H9 (cell line): ENCODE measurements at regions not wholly inside any gene's neighbourhood (a gene's known extent, or its start where the extent isn't known, plus 50 kb on each side); places are given as distances from the start of the nearest gene placed in this dataset.

Experiments used
- DNase-seq: peaks from one replicate; pipeline ENCODE4 v3.0.0-alpha.2; 2017
- H2AFZ ChIP-seq: one replicate; pipeline ENCODE4 v1.6.1; 2013; ENCODE audit warnings: mild to moderate bottlenecking, low read length, control low read depth, moderate library complexity
- H2AK5ac ChIP-seq: 2 replicates; pipeline ENCODE4 v1.6.1; 2013; ENCODE audit warnings: low read length, control low read depth, mixed read lengths; ENCODE audit not compliant: insufficient read length
- H2BK120ac ChIP-seq: one replicate; pipeline ENCODE4 v1.6.1; 2013; ENCODE audit warnings: low read depth, mild to moderate bottlenecking, low read length, control low read depth, inconsistent platforms; ENCODE audit not compliant: poor library complexity, severe bottlenecking
- H2BK12ac ChIP-seq: 2 replicates; pipeline ENCODE4 v1.6.1; 2013; ENCODE audit warnings: low read length, control low read depth, mixed read lengths, low read depth; ENCODE audit not compliant: insufficient read length
- H2BK15ac ChIP-seq: 2 replicates; pipeline ENCODE4 v1.6.1; 2013; ENCODE audit warnings: low read depth, low read length, control low read depth
- H2BK20ac ChIP-seq: one replicate; pipeline ENCODE4 v1.6.1; 2013; ENCODE audit warnings: low read depth, mild to moderate bottlenecking, low read length, control low read depth, inconsistent platforms; ENCODE audit not compliant: poor library complexity, severe bottlenecking
- H2BK5ac ChIP-seq: 2 replicates; pipeline ENCODE4 v1.6.1; 2013; ENCODE audit warnings: low read length, control low read depth, mixed read lengths; ENCODE audit not compliant: insufficient read length
- H3K14ac ChIP-seq: 2 replicates; pipeline ENCODE4 v1.6.1; 2013; ENCODE audit warnings: low read length, control low read depth; ENCODE audit not compliant: insufficient read depth
- H3K18ac ChIP-seq: 2 replicates; pipeline ENCODE4 v1.6.1; 2013; ENCODE audit warnings: low read depth, mild to moderate bottlenecking, mixed read lengths, low read length, control low read depth; ENCODE audit not compliant: insufficient read length
- H3K23ac ChIP-seq: 2 replicates; pipeline ENCODE4 v1.6.1; 2013; ENCODE audit warnings: low read length, control low read depth, mixed read lengths, low read depth; ENCODE audit not compliant: insufficient read length
- H3K23me2 ChIP-seq: 2 replicates; pipeline ENCODE4 v1.6.1; 2013; ENCODE audit warnings: low read depth, mild to moderate bottlenecking, mixed read lengths, low read length, control low read depth; ENCODE audit not compliant: insufficient read length, poor library complexity, severe bottlenecking
- H3K27ac ChIP-seq: 2 replicates; pipeline ENCODE4 v1.5.1; 2013; ENCODE audit warnings: low read length, control low read depth, mixed read lengths, low read depth; ENCODE audit not compliant: insufficient read length
- H3K27me3 ChIP-seq: 2 replicates; pipeline ENCODE4 v1.6.1; 2013; ENCODE audit warnings: low read length, control low read depth, inconsistent platforms; ENCODE audit not compliant: insufficient read depth
- H3K4ac ChIP-seq: 2 replicates; pipeline ENCODE4 v1.6.1; 2013; ENCODE audit warnings: low read depth, mild to moderate bottlenecking, control low read depth, inconsistent platforms, low read length, moderate library complexity
- H3K4me1 ChIP-seq: 2 replicates; pipeline ENCODE4 v1.6.1; 2013; ENCODE audit warnings: low read length, control low read depth, inconsistent platforms; ENCODE audit not compliant: insufficient read depth
- H3K4me2 ChIP-seq: 2 replicates; pipeline ENCODE4 v1.6.1; 2013; ENCODE audit warnings: low read length, control low read depth, mixed read lengths; ENCODE audit not compliant: insufficient read length, insufficient read depth
- H3K56ac ChIP-seq: 2 replicates; pipeline ENCODE4 v1.6.1; 2013; ENCODE audit warnings: low read depth, mild to moderate bottlenecking, mixed read lengths, low read length, control low read depth; ENCODE audit not compliant: insufficient read length
- H3K79me1 ChIP-seq: 2 replicates; pipeline ENCODE4 v1.6.1; 2013; ENCODE audit warnings: low read depth, mild to moderate bottlenecking, moderate library complexity, low read length, control low read depth, inconsistent platforms; ENCODE audit not compliant: insufficient read depth, poor library complexity, severe bottlenecking
- H3K79me2 ChIP-seq: 2 replicates; pipeline ENCODE4 v1.6.1; 2013; ENCODE audit warnings: low read length, control low read depth, inconsistent platforms; ENCODE audit not compliant: insufficient read depth
- H3K9ac ChIP-seq: 2 replicates; pipeline ENCODE4 v1.6.1; 2013; ENCODE audit warnings: low read length, control low read depth, mixed read lengths; ENCODE audit not compliant: insufficient read length; ENCODE audit errors: extremely low read depth
- H3K9me3 ChIP-seq: one replicate; pipeline ENCODE4 v1.6.1; 2013; ENCODE audit warnings: low read depth, low read length, inconsistent platforms; ENCODE audit not compliant: control insufficient read depth
- H3T11ph ChIP-seq: one replicate; pipeline ENCODE4 v1.6.1; 2013; ENCODE audit warnings: mild to moderate bottlenecking, low read length, control low read depth, inconsistent platforms
- H4K20me1 ChIP-seq: one replicate; pipeline ENCODE4 v1.6.1; 2013; ENCODE audit not compliant: control insufficient read depth, insufficient read length, insufficient read depth
- H4K5ac ChIP-seq: 2 replicates; pipeline ENCODE4 v1.6.1; 2013; ENCODE audit warnings: low read depth, mild to moderate bottlenecking, mixed read lengths, low read length, control low read depth; ENCODE audit not compliant: insufficient read length
- H4K8ac ChIP-seq: replicated peaks from 2 replicates; pipeline ENCODE4 v1.6.1; 2013; ENCODE audit warnings: low read length, control low read depth, mixed read lengths, low read depth; ENCODE audit not compliant: insufficient read length
- H4K91ac ChIP-seq: 2 replicates; pipeline ENCODE4 v1.6.1; 2013; ENCODE audit warnings: low read depth, mild to moderate bottlenecking, moderate library complexity, mixed read lengths, low read length, control low read depth; ENCODE audit not compliant: insufficient read length
- H3K27ac Mint-ChIP-seq, 3 experiments: 2 replicates in 2 of 3; 3 replicates in 1 of 3; pipeline ENCODE4 v1.8.0; 2020 to 2021; ENCODE audit warnings: mixed read lengths in 3 of 3, mild to moderate bottlenecking in 1 of 3, moderate library complexity in 1 of 3
- H3K27me3 Mint-ChIP-seq: 2 replicates; pipeline ENCODE4 v1.8.0; 2021; ENCODE audit warnings: low read depth, mild to moderate bottlenecking, moderate library complexity, mixed read lengths
- H3K36me3 Mint-ChIP-seq, 3 experiments: 2 replicates in 2 of 3; 3 replicates in 1 of 3; pipeline ENCODE4 v1.8.0; 2020 to 2021; ENCODE audit warnings: low read depth in 3 of 3, mixed read lengths in 3 of 3; ENCODE audit not compliant: insufficient read depth in 1 of 3
- H3K4me1 Mint-ChIP-seq, 2 experiments: 2 replicates each; pipeline ENCODE4 v1.8.0; 2020; ENCODE audit warnings: mixed read lengths in 2 of 2
- H3K4me3 Mint-ChIP-seq, 2 experiments: 2 replicates in 1 of 2; 3 replicates in 1 of 2; pipeline ENCODE4 v1.8.0; 2020 to 2021; ENCODE audit warnings: mild to moderate bottlenecking in 2 of 2, mixed read lengths in 2 of 2, moderate library complexity in 1 of 2
- H3K9me3 Mint-ChIP-seq, 2 experiments: 2 replicates in 1 of 2; 3 replicates in 1 of 2; pipeline ENCODE4 v1.8.0; 2020; ENCODE audit warnings: mild to moderate bottlenecking in 2 of 2, mixed read lengths in 2 of 2, moderate library complexity in 1 of 2
- whole genome bisulfite sequencing: extraction: QIAGEN DNeasy Blood & Tissue Kit; methylation state at CpG from one replicate; pipeline ENCODE4 v1.1.7; 2013; ENCODE audit warnings: missing lambda C conversion rate, low lambda C conversion rate, mixed read lengths; ENCODE audit not compliant: insufficient read length; ENCODE audit errors: extremely low coverage; 5-methylcytosine and 5-hydroxymethylcytosine counted together
- TF ChIP-seq, protein P1 (sequence below): fragments of 200-600 bp; sonication (generic); conservative IDR thresholded peaks from 3 replicates; pipeline ENCODE4 v1.8.0; 2021; ENCODE audit warnings: antibody characterized with exemption, mild to moderate bottlenecking

DNA sequence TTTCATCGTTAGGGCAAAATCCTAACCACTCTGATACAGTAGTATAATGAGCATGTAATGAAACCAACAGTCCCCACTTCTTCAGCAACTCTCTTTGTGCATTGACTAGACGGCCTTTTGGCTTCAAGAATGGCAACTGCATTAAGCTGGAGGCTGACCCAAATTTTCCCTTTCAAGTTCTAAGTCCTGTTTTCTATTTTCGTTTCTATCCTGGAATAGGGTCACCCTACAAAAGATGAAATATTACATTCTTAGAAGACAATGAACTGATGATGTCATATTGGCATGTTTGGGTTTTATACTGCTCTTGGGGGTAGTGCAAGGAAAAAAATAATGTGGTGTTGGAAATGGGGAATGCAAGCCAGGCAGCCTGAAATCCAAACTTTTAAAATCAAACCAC is 254.4 kb downstream of the ETAA1 start:
- H3K18ac ChIP-seq, result no peak overlapping the region
- H3K56ac ChIP-seq, result no peak overlapping the region
- H2BK15ac ChIP-seq, result no peak overlapping the region
- no peak overlapping the region for H3K4me2 ChIP-seq
- H4K20me1 ChIP-seq, result no peaks in the 10 kb centered on the region
- H3K36me3 Mint-ChIP-seq, result peaks cover 8 to 17% (median 8%) of the 10 kb centered on the region in 3 experiments
- WGBS, result no CpG with 5 or more reads among the region's 3 CpGs
- no peaks in the 10 kb centered on the region for H3K79me1 ChIP-seq
- TF ChIP-seq, protein P1, sequence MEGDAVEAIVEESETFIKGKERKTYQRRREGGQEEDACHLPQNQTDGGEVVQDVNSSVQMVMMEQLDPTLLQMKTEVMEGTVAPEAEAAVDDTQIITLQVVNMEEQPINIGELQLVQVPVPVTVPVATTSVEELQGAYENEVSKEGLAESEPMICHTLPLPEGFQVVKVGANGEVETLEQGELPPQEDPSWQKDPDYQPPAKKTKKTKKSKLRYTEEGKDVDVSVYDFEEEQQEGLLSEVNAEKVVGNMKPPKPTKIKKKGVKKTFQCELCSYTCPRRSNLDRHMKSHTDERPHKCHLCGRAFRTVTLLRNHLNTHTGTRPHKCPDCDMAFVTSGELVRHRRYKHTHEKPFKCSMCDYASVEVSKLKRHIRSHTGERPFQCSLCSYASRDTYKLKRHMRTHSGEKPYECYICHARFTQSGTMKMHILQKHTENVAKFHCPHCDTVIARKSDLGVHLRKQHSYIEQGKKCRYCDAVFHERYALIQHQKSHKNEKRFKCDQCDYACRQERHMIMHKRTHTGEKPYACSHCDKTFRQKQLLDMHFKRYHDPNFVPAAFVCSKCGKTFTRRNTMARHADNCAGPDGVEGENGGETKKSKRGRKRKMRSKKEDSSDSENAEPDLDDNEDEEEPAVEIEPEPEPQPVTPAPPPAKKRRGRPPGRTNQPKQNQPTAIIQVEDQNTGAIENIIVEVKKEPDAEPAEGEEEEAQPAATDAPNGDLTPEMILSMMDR, result no peak
- no peak for DNase-seq
- no peak overlapping the region for H2BK12ac ChIP-seq
- H4K91ac ChIP-seq, result no peak overlapping the region
- no peak overlapping the region for H2AFZ ChIP-seq
- no peak overlapping the region for H3K14ac ChIP-seq
- H3K4me3 Mint-ChIP-seq, result no peak overlapping the region
- no peak overlapping the region for H3K27ac Mint-ChIP-seq
- no peak overlapping the region for H3K23ac ChIP-seq
- peaks cover 2% of the 10 kb centered on the region; the same call in 1 of the 2 replicates for H3K27me3 Mint-ChIP-seq
- no peaks in the 10 kb centered on the region; the same call in 1 of the 2 replicates for H3K4me1 ChIP-seq
- H2AK5ac ChIP-seq, result no peak overlapping the region
- no peak overlapping the region for H2BK20ac ChIP-seq
- no peak overlapping the region for H2BK120ac ChIP-seq
- H3T11ph ChIP-seq, result no peak overlapping the region
- H3K9ac ChIP-seq, result no peak overlapping the region
- peaks cover 7% of the 10 kb centered on the region for H3K9me3 ChIP-seq
- H2BK5ac ChIP-seq, result no peak overlapping the region
- H3K79me2 ChIP-seq, result no peaks in the 10 kb centered on the region
- no peaks in the 10 kb centered on the region for H3K27me3 ChIP-seq
- H3K4ac ChIP-seq, result no peak overlapping the region
- H3K4me1 Mint-ChIP-seq, result peaks cover 6 to 10% of the 10 kb centered on the region in 2 experiments
- no peak overlapping the region for H3K27ac ChIP-seq
- peaks cover 13 to 15% of the 10 kb centered on the region in 2 experiments for H3K9me3 Mint-ChIP-seq
- H3K23me2 ChIP-seq, result no peaks in the 10 kb centered on the region
- no peak overlapping the region for H4K8ac ChIP-seq
- H4K5ac ChIP-seq, result no peak overlapping the region
